ENCODE measurements at regions not wholly inside any gene's neighbourhood (a gene's known extent, or its start where the extent isn't known, plus 50 kb on each side); places are given as distances from the start of the nearest gene placed in this dataset.
"Not testable (repeated sequence)": the region's sequence is repeated elsewhere in the genome, so short reads cannot be mapped to it uniquely, and the experiment has no call there.

DNA sequence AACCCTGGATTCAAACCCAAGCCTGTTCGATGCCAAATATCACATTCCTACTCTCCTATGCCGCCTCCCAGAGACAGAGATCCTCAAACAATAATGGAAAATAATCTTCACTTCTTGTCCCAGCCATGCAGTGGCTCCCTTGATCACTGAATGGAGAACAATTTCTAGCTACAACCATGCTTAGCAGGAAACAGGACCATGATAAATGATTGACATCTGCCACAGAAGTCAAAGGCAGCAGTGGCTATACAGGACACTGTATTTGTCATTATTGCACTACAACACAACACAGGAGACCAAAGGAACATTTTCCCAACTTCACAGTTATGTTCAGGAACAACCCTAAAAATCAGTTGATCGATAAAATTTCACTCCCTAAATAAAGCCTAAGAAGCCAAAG is 243.3 kb upstream of the SLC7A11 start:
- no peak for DNase-seq (ENCODE audit: low read depth)
- no peak overlapping the region for H3K4me3 ChIP-seq (ENCODE audit: control insufficient read depth, low read depth, low read length)
- no peak for TF ChIP-seq CTCF (IDR thresholded peaks at IDR 0.05; ENCODE audit: control insufficient read depth, insufficient read depth, low read depth, low read length, missing control alignments)

- DNase-seq (ENCODE audit: low read depth), result no peak
- H3K4me3 ChIP-seq (ENCODE audit: control insufficient read depth, low read depth, low read length), result no peak overlapping the region
- no peak for TF ChIP-seq CTCF (IDR thresholded peaks at IDR 0.05; ENCODE audit: control insufficient read depth, insufficient read depth, low read depth, low read length, missing control alignments)
Measured at GRCh38 chr4:138475116-138475515, 233.0 kb upstream of the SLC7A11 start.

DNA sequence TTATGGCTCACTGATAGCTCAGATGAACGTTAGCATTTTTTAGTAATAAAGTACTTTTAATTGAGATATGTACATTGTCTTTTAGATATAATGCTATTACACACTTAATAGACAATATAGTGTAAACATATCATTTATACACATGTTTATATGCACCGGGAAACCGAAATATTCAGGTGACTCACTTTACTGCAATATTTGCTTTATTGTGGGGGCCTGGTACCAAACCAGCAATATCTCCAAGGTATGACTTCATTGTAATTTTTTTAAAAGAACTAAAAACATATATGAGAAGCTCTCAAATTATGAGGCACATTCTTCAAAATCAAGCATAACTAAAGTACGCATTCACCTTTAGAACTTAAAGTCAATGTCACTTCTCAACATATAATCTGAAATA is 231.2 kb upstream of the SLC7A11 start:
- DNase-seq (ENCODE audit: low read depth), result no peak
- no peak overlapping the region for H3K4me3 ChIP-seq (ENCODE audit: control insufficient read depth, low read depth, low read length)
- no peak for TF ChIP-seq CTCF (IDR thresholded peaks at IDR 0.05; ENCODE audit: control insufficient read depth, insufficient read depth, low read depth, low read length, missing control alignments)

DNA sequence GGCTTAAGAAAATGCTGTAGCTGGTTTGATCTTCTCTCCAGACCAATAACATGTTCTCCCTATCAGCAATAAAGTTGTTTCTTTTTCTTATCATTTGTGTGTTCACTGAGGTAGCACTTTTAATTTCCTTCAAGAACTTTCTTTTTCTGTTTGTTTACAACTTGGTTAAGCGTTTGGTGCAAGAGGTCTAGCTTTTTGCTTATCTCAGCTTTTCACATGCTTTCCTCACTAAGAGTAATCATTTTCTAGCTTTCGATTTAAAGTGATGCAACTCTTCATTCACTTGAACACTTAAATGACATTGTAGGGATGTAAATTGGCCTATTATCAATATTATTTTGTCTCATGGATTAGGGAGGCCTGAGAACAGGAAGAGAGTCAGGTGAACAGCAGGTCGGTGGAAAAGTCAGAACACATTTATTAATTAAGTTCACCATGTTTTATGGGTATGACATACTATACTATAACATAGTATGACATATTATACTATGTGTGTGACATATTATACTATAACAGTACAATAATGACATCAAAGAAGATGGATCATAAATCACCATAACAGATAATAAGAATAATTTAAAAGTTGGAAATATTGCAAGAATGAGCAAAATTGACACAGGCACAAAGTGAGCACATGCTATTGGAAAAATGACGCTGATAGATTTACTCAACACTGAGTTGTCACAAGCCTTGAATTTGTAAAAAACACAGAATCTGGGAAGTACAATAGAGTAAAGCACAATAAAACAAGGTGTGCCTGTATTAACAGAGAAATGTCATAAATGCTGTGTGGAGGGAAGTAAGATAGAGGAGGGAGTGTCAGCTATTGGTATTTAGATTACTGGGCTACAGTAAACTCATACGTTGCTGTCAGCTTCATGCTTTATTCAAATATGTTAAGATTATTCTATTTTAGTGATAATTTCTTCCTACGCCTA is 218.6 kb upstream of the SLC7A11 start:
- H3K4me3 ChIP-seq (ENCODE audit: control insufficient read depth, low read depth, low read length), result no peak overlapping the region
- DNase-seq (ENCODE audit: low read depth), result no peak
- no peak for TF ChIP-seq CTCF (IDR thresholded peaks at IDR 0.05; ENCODE audit: control insufficient read depth, insufficient read depth, low read depth, low read length, missing control alignments)

- DNase-seq (ENCODE audit: low read depth), result no peak
- no peak for TF ChIP-seq CTCF (IDR thresholded peaks at IDR 0.05; ENCODE audit: control insufficient read depth, insufficient read depth, low read depth, low read length, missing control alignments)
- H3K4me3 ChIP-seq (ENCODE audit: control insufficient read depth, low read depth, low read length), result no peak overlapping the region
Measured at GRCh38 chr4:138458751-138459150, 216.6 kb upstream of the SLC7A11 start.

DNA sequence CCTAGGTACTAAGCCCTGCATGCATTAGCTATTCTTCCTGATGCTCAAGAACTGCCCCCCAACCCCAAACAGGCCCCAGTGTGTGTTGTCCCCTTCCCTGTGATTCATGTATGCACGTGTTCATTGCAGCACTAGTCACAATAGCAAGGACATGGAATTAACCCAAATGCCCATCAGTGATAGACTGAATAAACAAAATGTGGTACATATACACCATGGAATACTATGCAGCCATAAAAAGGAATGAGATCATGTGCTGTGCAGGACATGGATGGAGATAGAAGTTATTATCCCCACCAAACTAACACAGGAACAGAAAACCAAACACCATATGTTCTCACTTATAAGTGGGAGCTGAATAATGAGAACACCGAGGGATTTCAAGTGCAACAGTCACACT is 214.2 kb upstream of the SLC7A11 start:
- DNase-seq (ENCODE audit: low read depth); H3K4me3 ChIP-seq (ENCODE audit: control insufficient read depth, low read depth, low read length): not testable (repeated sequence)

GRCh38 chr4:138455097-138455496 is 212.9 kb upstream of the SLC7A11 start:
- DNase-seq (ENCODE audit: low read depth), result no peak
- no peak for TF ChIP-seq CTCF (IDR thresholded peaks at IDR 0.05; ENCODE audit: control insufficient read depth, insufficient read depth, low read depth, low read length, missing control alignments)
- no peak overlapping the region for H3K4me3 ChIP-seq (ENCODE audit: control insufficient read depth, low read depth, low read length)

Measured in AG09309 (cell line).